ELF-1 (cell line): ENCODE measurements at regions not wholly inside any gene's neighbourhood (a gene's known extent, or its start where the extent isn't known, plus 50 kb on each side); places are given as distances from the start of the nearest gene placed in this dataset.
"Not testable (repeated sequence)": the region's sequence is repeated elsewhere in the genome, so short reads cannot be mapped to it uniquely, and the experiment has no call there.

ENCODE experiments used
- DNase-seq: peaks from one replicate; pipeline ENCODE4 v3.0.0-alpha.2; 2016; ENCODE audit warnings: low read depth, low spot score

GRCh38 chr15:53033709-53034108 is 243.6 kb upstream of the ONECUT1 start:
- no peak for DNase-seq

- DNase-seq: no peak
Measured at GRCh38 chr15:53031469-53031868, 241.3 kb upstream of the ONECUT1 start.

- DNase-seq: no peak
Measured at GRCh38 chr15:53022788-53023187, 232.7 kb upstream of the ONECUT1 start.

- DNase-seq: no peak
Measured at GRCh38 chr15:53013329-53013728, 223.2 kb upstream of the ONECUT1 start.

GRCh38 chr15:53011779-53012178 is 221.6 kb upstream of the ONECUT1 start:
- not testable (repeated sequence) for DNase-seq

GRCh38 chr15:53009093-53009492 is 219.0 kb upstream of the ONECUT1 start:
- no peak for DNase-seq

- no peak for DNase-seq
Measured at GRCh38 chr15:53000409-53000808, 210.3 kb upstream of the ONECUT1 start.

- DNase-seq: no peak
Measured at GRCh38 chr15:52997123-52997522, 207.0 kb upstream of the ONECUT1 start.

DNA sequence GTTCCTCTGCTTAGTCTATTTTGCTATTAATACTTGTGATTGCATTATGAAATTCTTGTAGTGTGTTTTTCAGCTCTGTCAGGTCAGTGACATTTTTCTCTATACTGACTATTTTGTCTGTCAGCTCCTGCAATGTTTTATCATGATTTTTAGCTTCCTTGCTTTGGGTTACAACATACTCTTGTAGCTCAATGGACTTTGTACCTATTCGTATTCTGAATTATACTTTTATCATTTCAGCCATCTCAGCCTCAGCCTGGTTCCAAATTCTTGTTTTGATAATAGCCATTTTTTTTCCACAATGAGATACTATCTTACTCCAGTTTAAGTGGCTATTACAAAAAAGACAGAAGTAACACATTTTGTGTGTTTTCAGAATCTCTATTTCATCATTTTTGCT is 204.2 kb upstream of the ONECUT1 start:
- no peak for DNase-seq

DNA sequence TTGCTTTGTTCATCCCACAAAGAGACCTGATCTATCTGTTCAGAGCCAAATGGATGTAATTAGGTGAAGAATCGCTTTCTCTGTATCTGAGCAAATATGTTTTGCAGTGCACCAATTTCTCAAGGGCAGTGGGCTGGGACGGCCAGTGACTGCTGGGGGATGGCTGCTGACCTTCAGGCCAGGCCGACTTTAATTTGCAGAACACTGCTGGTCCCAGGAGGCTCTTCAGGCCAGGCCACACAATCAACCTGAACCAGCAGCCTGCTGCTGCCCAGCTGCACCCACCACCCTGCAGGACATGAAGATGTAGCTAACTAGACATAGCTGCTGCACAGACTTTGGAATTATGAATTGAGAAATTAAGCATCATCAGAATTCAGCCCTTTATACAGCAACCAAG is 194.4 kb upstream of the ONECUT1 start:
- no peak for DNase-seq

GRCh38 chr15:52980446-52980845 is 190.3 kb upstream of the ONECUT1 start:
- DNase-seq: no peak

GRCh38 chr15:52976516-52977075 is 186.5 kb upstream of the ONECUT1 start:
- no peak for DNase-seq

DNA sequence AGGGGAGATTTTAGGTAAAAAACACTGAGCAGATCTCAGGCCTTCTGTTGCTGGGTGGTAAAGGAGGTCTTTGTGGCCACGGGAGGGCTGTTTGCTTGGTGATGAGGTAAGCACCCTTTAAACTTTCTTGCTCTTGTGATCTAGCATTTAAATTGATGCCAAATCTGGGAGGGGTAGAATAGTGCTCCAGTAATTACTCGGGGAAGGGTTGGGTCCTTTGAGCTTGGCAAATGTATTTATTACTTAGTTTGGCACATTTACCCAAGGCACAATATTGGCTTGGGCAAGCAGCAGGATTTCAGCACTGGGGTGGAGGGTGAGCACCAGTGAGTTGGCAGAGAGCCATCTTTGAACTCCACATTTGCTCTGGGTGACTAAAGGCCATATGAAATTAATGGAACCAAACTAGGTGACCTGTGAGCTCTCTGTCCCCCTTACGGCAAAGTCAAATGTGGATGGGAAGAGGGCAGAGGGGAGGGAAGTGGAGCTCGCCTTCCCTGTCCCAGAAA is 185.9 kb upstream of the ONECUT1 start:
- DNase-seq: no peak

- DNase-seq: no peak
Measured at GRCh38 chr15:52963865-52964264, 173.7 kb upstream of the ONECUT1 start.

GRCh38 chr15:52960283-52960682 is 170.1 kb upstream of the ONECUT1 start:
- DNase-seq: no peak

GRCh38 chr15:52943746-52944145 is 153.6 kb upstream of the ONECUT1 start:
- no peak for DNase-seq

DNA sequence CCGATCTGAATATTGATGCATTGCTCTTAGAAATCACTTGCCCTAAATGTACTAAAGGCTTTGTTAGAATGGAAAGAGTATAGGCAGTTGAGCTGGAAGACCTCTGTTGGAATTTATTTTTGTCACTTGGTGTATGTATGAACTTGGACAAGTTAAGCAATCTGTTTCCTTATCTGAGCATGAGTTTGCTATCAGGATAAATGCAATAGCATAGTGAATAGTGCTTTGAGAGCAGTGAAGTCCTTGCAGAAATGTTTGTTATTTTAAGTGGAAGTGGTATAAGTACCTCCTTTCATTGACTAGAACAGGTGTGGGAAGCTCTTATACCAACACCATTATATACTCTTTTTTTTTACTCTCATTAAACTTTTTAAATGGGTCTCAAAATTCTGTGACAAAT is 146.4 kb upstream of the ONECUT1 start:
- DNase-seq: no peak

DNA sequence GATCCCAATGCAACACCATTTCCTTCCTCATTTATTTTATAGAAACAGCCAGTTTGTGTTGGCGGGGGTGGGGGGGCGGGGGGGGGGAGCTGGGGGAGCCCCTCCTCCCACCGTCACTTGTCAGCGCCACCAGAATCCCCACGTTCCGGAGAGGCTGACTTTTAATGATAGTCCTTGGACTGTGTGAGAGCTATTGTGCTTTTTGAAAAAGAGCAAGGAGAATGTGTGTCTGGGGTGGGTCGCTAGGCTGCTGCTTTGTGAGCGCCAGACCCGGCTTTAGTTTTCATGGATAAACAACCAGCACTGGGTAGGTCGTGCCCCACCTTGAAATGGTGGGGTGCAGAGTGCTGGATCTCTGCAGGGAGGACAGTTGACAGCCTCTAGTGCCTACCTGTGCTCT is 135.0 kb upstream of the ONECUT1 start:
- DNase-seq: no peak

DNA sequence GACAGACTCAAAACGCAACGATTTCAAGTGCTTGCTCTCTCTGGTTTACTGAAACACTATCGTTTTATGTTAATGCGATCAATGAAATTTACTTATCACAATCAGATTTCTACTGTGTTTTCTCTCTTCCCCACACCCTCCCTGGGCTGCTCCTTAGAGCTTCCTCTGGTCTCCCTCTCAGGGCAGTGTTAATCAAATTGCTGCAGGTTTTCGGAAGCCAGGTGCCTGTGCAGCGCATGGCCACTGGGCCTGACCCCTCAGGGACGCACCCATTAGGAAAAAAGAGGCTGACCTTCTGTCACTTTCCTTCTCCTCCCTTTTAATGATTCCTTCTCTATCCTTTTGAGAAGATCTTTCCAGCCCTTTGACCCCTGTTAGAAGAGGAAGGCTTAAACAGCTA is 134.5 kb upstream of the ONECUT1 start:
- DNase-seq: no peak

DNA sequence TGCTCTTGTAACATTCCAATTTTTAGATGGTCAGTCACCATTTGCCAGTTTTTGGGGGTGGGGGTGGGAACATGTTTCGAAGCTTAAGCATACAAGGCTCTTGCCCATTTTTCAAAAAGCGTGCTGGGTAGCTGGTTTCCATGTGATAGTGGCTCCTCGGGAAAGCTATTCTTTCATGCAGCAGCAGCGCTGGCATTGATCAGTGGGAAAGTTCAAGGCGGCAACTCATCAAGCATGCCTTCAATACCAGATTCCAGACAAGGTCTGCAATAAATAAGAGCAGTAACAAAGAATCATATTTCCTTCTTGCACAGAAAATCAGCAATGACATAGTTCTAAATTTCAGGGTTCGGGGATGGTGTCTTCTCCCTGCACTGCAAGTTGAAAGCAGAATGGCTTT is 133.5 kb upstream of the ONECUT1 start:
- DNase-seq: no peak

GRCh38 chr15:52922871-52923270 is 132.7 kb upstream of the ONECUT1 start:
- no peak for DNase-seq

GRCh38 chr15:52912172-52912571 is 122.0 kb upstream of the ONECUT1 start:
- peak; percentile 1 for DNase-seq

DNA sequence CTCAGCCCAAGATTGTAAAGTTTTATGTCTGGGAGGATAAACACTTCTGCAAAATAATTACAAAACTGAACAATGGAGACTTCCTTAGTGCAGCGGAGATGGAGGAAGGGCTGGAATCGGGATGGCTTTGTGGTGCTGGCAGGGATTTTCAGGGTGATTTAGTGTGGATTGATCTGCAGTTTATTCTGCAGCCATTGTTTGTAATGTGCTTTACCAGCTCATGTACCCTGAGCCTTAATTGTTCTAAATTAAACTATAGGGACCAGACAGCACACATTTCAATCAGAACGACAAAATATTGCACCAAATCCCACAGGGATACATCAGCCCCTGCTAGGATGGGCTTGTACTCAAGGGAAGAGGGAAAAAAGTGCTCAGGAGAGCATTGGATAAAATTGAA is 103.2 kb upstream of the ONECUT1 start:
- DNase-seq: no peak

DNA sequence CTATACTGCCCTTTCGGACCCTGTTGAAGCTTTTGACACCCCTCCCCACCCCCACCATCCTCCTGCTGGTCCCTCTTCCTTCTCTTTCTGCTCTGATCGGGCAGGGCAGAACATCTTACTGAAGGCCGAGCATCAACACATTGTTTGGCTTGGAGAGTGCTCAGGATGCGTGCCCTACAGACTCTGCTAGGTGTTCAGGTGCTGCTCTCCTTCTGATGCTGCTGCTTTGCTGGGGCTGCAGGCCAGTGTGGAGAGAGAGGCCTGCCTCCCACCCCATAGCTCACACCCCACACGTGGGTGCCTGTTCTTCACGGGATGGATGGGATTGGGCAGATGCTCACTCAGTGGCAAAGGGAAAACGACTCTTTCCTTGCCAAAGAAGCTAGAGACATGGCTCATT is 89.8 kb upstream of the ONECUT1 start:
- DNase-seq: no peak
